ENCODE measurements at regions not wholly inside any gene's neighbourhood (a gene's known extent, or its start where the extent isn't known, plus 50 kb on each side); places are given as distances from the start of the nearest gene placed in this dataset.

GRCh38 chr11:45538363-45538762 is 127.1 kb downstream of the CHST1 start:
- Histone ChIP-seq H3K36me3 (no peaks in the 10 kb centered on the region), H3K27me3 (peaks cover 25% of the 10 kb centered on the region), H3K4me3 (no peak overlapping the region), H3K4me1 (no peaks in the 10 kb centered on the region), H3K27ac (no peak overlapping the region), H3K9me3 (no peaks in the 10 kb centered on the region)
- DNase-seq (ENCODE audit: low spot score in 2 of 2), result no peak
- TF ChIP-seq EP300 (IDR thresholded peaks at IDR 0.05), result no peak
- 32% methylated on average over 12 of the region's 12 CpGs for WGBS

- 55% methylated on average over 3 of the region's 3 CpGs for WGBS
- Histone ChIP-seq H3K4me3 (no peak overlapping the region), H3K27ac (no peak overlapping the region), H3K36me3 (no peaks in the 10 kb centered on the region), H3K9me3 (no peaks in the 10 kb centered on the region), H3K27me3 (peaks cover 19% of the 10 kb centered on the region), H3K4me1 (no peaks in the 10 kb centered on the region)
- DNase-seq (ENCODE audit: low spot score in 2 of 2), result no peak
- no peak for TF ChIP-seq POLR2A (IDR thresholded peaks at IDR 0.05)
- TF ChIP-seq EP300 (IDR thresholded peaks at IDR 0.05), result no peak
- no peak for TF ChIP-seq CTCF (IDR thresholded peaks at IDR 0.05)
- no peak for TF ChIP-seq POLR2AphosphoS5 (IDR thresholded peaks at IDR 0.05)
Observed at GRCh38 chr11:45537614-45538013, 127.8 kb downstream of the CHST1 start.

- DNase-seq (ENCODE audit: low spot score in 2 of 2), result no peak
- Histone ChIP-seq H3K4me1 (no peaks in the 10 kb centered on the region), H3K27me3 (peaks cover 21% of the 10 kb centered on the region), H3K27ac (no peak overlapping the region), H3K9me3 (no peaks in the 10 kb centered on the region), H3K4me3 (no peak overlapping the region), H3K36me3 (no peaks in the 10 kb centered on the region)
- WGBS, result 59% methylated on average over 1 of the region's 1 CpG
- TF ChIP-seq POLR2AphosphoS5 (IDR thresholded peaks at IDR 0.05), result no peak
Observed at GRCh38 chr11:45535033-45535432, 130.4 kb downstream of the CHST1 start.

GRCh38 chr11:45534132-45534531 is 131.3 kb downstream of the CHST1 start:
- TF ChIP-seq CTCF (IDR thresholded peaks at IDR 0.05), result no peak
- no peak for TF ChIP-seq POLR2AphosphoS5 (IDR thresholded peaks at IDR 0.05)
- TF ChIP-seq POLR2A (IDR thresholded peaks at IDR 0.05), result no peak
- no peak for TF ChIP-seq EP300 (IDR thresholded peaks at IDR 0.05)
- H3K4me3 ChIP-seq, result no peak overlapping the region
- H3K27ac ChIP-seq, result no peak overlapping the region
- H3K27me3 ChIP-seq, result peaks cover 24% of the 10 kb centered on the region
- 93% methylated on average over 5 of the region's 5 CpGs for WGBS
- H3K36me3 ChIP-seq, result no peaks in the 10 kb centered on the region
- no peaks in the 10 kb centered on the region for H3K9me3 ChIP-seq
- H3K4me1 ChIP-seq, result no peaks in the 10 kb centered on the region
- no peak for DNase-seq (ENCODE audit: low spot score in 2 of 2)

GRCh38 chr11:45532546-45532945 is 132.9 kb downstream of the CHST1 start:
- no peaks in the 10 kb centered on the region for H3K36me3 ChIP-seq
- H3K9me3 ChIP-seq, result no peaks in the 10 kb centered on the region
- no peak overlapping the region for H3K4me3 ChIP-seq
- H3K27ac ChIP-seq, result no peak overlapping the region
- no peaks in the 10 kb centered on the region for H3K4me1 ChIP-seq
- DNase-seq (ENCODE audit: low spot score in 2 of 2), result no peak
- 59% methylated on average over 2 of the region's 2 CpGs for WGBS
- H3K27me3 ChIP-seq, result peaks cover 28% of the 10 kb centered on the region
- no peak for TF ChIP-seq POLR2A (IDR thresholded peaks at IDR 0.05)
- TF ChIP-seq POLR2AphosphoS5 (IDR thresholded peaks at IDR 0.05), result no peak
- no peak for TF ChIP-seq CTCF (IDR thresholded peaks at IDR 0.05)
- TF ChIP-seq EP300 (IDR thresholded peaks at IDR 0.05), result no peak

GRCh38 chr11:45530776-45531175 is 134.6 kb downstream of the CHST1 start:
- 68% methylated on average over 6 of the region's 6 CpGs for WGBS
- TF ChIP-seq EP300 (IDR thresholded peaks at IDR 0.05) (no peak), POLR2A (IDR thresholded peaks at IDR 0.05) (no peak), POLR2AphosphoS5 (IDR thresholded peaks at IDR 0.05) (no peak)
- Histone ChIP-seq H3K27me3 (peaks cover 33% of the 10 kb centered on the region), H3K27ac (no peak overlapping the region), H3K36me3 (no peaks in the 10 kb centered on the region), H3K4me3 (no peak overlapping the region), H3K9me3 (no peaks in the 10 kb centered on the region), H3K4me1 (no peaks in the 10 kb centered on the region)
- no peak for DNase-seq (ENCODE audit: low spot score in 2 of 2)

- H3K9me3 ChIP-seq, result no peaks in the 10 kb centered on the region
- no peak for TF ChIP-seq CTCF (IDR thresholded peaks at IDR 0.05)
- TF ChIP-seq POLR2A (IDR thresholded peaks at IDR 0.05), result no peak
- no peak for TF ChIP-seq POLR2AphosphoS5 (IDR thresholded peaks at IDR 0.05)
- no peak for TF ChIP-seq EP300 (IDR thresholded peaks at IDR 0.05)
- no peak overlapping the region for H3K4me3 ChIP-seq
- H3K4me1 ChIP-seq, result no peaks in the 10 kb centered on the region
- H3K36me3 ChIP-seq, result no peaks in the 10 kb centered on the region
- peaks cover 33% of the 10 kb centered on the region for H3K27me3 ChIP-seq
- DNase-seq (ENCODE audit: low spot score in 2 of 2), result no peak
- 76% methylated on average over 2 of the region's 2 CpGs for WGBS
- H3K27ac ChIP-seq, result no peak overlapping the region
Observed at GRCh38 chr11:45530111-45530510, 135.3 kb downstream of the CHST1 start.

Data from suprapubic skin (tissue), 4 donors.